ENCODE measurements at regions not wholly inside any gene's neighbourhood (a gene's known extent, or its start where the extent isn't known, plus 50 kb on each side); places are given as distances from the start of the nearest gene placed in this dataset.

DNA sequence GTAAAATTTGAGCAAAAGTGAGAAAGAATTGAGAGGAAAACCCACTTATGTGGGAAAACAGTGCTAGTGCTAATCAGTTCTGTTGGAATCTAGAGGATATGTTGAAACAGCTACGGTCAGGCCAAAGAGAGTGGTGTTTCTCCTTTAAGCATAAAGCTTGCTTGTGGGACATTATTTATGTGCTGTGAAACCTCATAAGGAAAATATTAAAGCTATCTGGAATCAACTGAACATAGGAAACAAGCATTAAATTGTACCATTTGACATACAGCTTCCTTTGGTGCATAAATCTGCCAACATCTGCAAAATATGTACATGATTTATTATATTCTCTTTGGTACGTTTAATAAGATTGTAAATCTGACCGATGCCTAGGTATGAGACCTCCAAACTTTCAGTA lies 182.5 kb upstream of the PDE10A start (continued):
- no peak; the same call in 1 of the 2 replicates for TF ChIP-seq ZBTB20 (tag by site-specific recombination; IDR thresholded peaks at IDR 0.05)
- no peak for TF ChIP-seq ZNF843 (tag by site-specific recombination; IDR thresholded peaks at IDR 0.05)
- no peak for TF ChIP-seq ZNF433 (tag by site-specific recombination; IDR thresholded peaks at IDR 0.05; ENCODE audit: low read depth)
- TF ChIP-seq IKZF3 (tag by site-specific recombination; IDR thresholded peaks at IDR 0.05): peak; percentile 56
- no peak for TF ChIP-seq ZNF292 (tag by site-specific recombination; IDR thresholded peaks at IDR 0.05; ENCODE audit: borderline replicate concordance, low read depth)
- no peak for TF ChIP-seq ZNF202 (tag by site-specific recombination; IDR thresholded peaks at IDR 0.05; ENCODE audit: borderline replicate concordance)
- TF ChIP-seq, protein P1, sequence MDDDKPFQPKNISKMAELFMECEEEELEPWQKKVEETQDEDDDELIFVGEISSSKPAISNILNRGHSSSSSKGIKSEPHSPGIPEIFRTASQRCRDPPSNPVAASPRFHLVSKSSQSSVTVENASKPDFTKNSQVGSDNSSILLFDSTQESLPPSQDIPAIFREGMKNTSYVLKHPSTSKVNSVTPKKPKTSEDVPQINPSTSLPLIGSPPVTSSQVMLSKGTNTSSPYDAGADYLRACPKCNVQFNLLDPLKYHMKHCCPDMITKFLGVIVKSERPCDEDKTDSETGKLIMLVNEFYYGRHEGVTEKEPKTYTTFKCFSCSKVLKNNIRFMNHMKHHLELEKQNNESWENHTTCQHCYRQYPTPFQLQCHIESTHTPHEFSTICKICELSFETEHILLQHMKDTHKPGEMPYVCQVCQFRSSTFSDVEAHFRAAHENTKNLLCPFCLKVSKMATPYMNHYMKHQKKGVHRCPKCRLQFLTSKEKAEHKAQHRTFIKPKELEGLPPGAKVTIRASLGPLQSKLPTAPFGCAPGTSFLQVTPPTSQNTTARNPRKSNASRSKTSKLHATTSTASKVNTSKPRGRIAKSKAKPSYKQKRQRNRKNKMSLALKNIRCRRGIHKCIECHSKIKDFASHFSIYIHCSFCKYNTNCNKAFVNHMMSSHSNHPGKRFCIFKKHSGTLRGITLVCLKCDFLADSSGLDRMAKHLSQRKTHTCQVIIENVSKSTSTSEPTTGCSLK (tag by site-specific recombination; IDR thresholded peaks at IDR 0.05): no peak
- TF ChIP-seq ZNF324 (tag by site-specific recombination; IDR thresholded peaks at IDR 0.05): no peak
- peak; percentile 43; the same call in 1 of the 2 replicates for TF ChIP-seq GLI2 (tag by site-specific recombination; IDR thresholded peaks at IDR 0.05; ENCODE audit: borderline replicate concordance, low read depth)
- peak; percentile 3; the same call in 1 of the 2 replicates for TF ChIP-seq ZNF366 (tag by site-specific recombination; conservative IDR thresholded peaks at IDR 0.05)
- TF ChIP-seq, protein P2, sequence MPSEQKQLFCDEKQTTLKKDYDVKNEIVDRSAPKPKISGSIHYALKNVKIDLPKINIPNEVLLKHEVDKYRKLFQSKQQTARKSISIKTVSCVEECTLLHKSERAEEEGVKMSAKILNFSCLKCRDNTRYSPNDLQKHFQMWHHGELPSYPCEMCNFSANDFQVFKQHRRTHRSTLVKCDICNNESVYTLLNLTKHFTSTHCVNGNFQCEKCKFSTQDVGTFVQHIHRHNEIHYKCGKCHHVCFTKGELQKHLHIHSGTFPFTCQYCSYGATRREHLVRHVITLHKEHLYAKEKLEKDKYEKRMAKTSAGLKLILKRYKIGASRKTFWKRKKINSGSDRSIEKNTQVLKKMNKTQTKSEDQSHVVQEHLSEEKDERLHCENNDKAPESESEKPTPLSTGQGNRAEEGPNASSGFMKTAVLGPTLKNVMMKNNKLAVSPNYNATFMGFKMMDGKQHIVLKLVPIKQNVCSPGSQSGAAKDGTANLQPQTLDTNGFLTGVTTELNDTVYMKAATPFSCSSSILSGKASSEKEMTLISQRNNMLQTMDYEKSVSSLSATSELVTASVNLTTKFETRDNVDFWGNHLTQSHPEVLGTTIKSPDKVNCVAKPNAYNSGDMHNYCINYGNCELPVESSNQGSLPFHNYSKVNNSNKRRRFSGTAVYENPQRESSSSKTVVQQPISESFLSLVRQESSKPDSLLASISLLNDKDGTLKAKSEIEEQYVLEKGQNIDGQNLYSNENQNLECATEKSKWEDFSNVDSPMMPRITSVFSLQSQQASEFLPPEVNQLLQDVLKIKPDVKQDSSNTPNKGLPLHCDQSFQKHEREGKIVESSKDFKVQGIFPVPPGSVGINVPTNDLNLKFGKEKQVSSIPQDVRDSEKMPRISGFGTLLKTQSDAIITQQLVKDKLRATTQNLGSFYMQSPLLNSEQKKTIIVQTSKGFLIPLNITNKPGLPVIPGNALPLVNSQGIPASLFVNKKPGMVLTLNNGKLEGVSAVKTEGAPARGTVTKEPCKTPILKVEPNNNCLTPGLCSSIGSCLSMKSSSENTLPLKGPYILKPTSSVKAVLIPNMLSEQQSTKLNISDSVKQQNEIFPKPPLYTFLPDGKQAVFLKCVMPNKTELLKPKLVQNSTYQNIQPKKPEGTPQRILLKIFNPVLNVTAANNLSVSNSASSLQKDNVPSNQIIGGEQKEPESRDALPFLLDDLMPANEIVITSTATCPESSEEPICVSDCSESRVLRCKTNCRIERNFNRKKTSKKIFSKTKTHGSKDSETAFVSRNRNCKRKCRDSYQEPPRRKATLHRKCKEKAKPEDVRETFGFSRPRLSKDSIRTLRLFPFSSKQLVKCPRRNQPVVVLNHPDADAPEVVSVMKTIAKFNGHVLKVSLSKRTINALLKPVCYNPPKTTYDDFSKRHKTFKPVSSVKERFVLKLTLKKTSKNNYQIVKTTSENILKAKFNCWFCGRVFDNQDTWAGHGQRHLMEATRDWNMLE (tag by site-specific recombination; conservative IDR thresholded peaks at IDR 0.05; ENCODE audit: low read depth): no peak
- no peak for TF ChIP-seq GFI1B (tag by site-specific recombination; IDR thresholded peaks at IDR 0.05)
- TF ChIP-seq ZNF10 (tag by site-specific recombination; IDR thresholded peaks at IDR 0.05): no peak
- TF ChIP-seq ZIC2 (tag by site-specific recombination; IDR thresholded peaks at IDR 0.05): no peak
- TF ChIP-seq ZBTB8A (tag by site-specific recombination; IDR thresholded peaks at IDR 0.05): no peak
- TF ChIP-seq, protein P3, sequence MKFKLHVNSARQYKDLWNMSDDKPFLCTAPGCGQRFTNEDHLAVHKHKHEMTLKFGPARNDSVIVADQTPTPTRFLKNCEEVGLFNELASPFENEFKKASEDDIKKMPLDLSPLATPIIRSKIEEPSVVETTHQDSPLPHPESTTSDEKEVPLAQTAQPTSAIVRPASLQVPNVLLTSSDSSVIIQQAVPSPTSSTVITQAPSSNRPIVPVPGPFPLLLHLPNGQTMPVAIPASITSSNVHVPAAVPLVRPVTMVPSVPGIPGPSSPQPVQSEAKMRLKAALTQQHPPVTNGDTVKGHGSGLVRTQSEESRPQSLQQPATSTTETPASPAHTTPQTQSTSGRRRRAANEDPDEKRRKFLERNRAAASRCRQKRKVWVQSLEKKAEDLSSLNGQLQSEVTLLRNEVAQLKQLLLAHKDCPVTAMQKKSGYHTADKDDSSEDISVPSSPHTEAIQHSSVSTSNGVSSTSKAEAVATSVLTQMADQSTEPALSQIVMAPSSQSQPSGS (tag by site-specific recombination; IDR thresholded peaks at IDR 0.05; ENCODE audit: low read depth): no peak
- no peak for TF ChIP-seq ZNF670 (tag by site-specific recombination; IDR thresholded peaks at IDR 0.05; ENCODE audit: low read depth)
- TF ChIP-seq SP2 (tag by site-specific recombination; IDR thresholded peaks at IDR 0.05): 0 out of 2 replicates have a peak, but pooled peaks have one; percentile 14
- TF ChIP-seq YY2 (tag by site-specific recombination; IDR thresholded peaks at IDR 0.05): no peak
- TF ChIP-seq ZNF530 (tag by site-specific recombination; IDR thresholded peaks at IDR 0.05; ENCODE audit: low read depth): no peak
- TF ChIP-seq ZBTB26 (tag by site-specific recombination; optimal IDR thresholded peaks at IDR 0.05): no peak
- no peak for TF ChIP-seq ZNF394 (tag by site-specific recombination; IDR thresholded peaks at IDR 0.05; ENCODE audit: borderline replicate concordance)
- TF ChIP-seq, protein P4, sequence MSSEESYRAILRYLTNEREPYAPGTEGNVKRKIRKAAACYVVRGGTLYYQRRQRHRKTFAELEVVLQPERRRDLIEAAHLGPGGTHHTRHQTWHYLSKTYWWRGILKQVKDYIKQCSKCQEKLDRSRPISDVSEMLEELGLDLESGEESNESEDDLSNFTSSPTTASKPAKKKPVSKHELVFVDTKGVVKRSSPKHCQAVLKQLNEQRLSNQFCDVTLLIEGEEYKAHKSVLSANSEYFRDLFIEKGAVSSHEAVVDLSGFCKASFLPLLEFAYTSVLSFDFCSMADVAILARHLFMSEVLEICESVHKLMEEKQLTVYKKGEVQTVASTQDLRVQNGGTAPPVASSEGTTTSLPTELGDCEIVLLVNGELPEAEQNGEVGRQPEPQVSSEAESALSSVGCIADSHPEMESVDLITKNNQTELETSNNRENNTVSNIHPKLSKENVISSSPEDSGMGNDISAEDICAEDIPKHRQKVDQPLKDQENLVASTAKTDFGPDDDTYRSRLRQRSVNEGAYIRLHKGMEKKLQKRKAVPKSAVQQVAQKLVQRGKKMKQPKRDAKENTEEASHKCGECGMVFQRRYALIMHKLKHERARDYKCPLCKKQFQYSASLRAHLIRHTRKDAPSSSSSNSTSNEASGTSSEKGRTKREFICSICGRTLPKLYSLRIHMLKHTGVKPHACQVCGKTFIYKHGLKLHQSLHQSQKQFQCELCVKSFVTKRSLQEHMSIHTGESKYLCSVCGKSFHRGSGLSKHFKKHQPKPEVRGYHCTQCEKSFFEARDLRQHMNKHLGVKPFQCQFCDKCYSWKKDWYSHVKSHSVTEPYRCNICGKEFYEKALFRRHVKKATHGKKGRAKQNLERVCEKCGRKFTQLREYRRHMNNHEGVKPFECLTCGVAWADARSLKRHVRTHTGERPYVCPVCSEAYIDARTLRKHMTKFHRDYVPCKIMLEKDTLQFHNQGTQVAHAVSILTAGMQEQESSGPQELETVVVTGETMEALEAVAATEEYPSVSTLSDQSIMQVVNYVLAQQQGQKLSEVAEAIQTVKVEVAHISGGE (tag by site-specific recombination; conservative IDR thresholded peaks at IDR 0.05; ENCODE audit: low read depth): no peak
- no peak for TF ChIP-seq ZNF658 (tag by site-specific recombination; IDR thresholded peaks at IDR 0.05)
- no peak for TF ChIP-seq ZNF561 (tag by site-specific recombination; IDR thresholded peaks at IDR 0.05; ENCODE audit: borderline replicate concordance)
- no peak for TF ChIP-seq ZNF792 (tag by site-specific recombination; IDR thresholded peaks at IDR 0.05)

Data from HEK293 (cell line).